ENCODE measurements at regions not wholly inside any gene's neighbourhood (a gene's known extent, or its start where the extent isn't known, plus 50 kb on each side); places are given as distances from the start of the nearest gene placed in this dataset.

- H3K27me3 ChIP-seq (ENCODE audit: insufficient read depth), result no peaks in the 10 kb centered on the region
- H3K4me2 ChIP-seq, result no peak overlapping the region
- WGBS (ENCODE audit: low lambda C conversion rate), result 29% methylated on average over 1 of the region's 1 CpG
- H3K79me2 ChIP-seq (ENCODE audit: insufficient read depth), result no peaks in the 10 kb centered on the region
- H3K4me1 ChIP-seq (ENCODE audit: control insufficient read depth in 1 of 2, insufficient read depth in 2 of 2, low read depth in 1 of 2, low read length in 1 of 2), result no peaks in the 10 kb centered on the region
- H4K20me1 ChIP-seq (ENCODE audit: insufficient read depth), result no peaks in the 10 kb centered on the region
- no peak overlapping the region for H3K9ac ChIP-seq
- no peaks in the 10 kb centered on the region for H3K9me3 ChIP-seq
- H3K9me2 ChIP-seq, result no peaks in the 10 kb centered on the region
- no peak for DNase-seq
- no peak overlapping the region for H3K27ac ChIP-seq (ENCODE audit: low read depth in 2 of 2, low read length in 1 of 2)
- POLR2A ChIA-PET, result no interaction called here
- CTCF ChIA-PET, result no interaction called here
- H3K36me3 ChIP-seq (replicated peaks in 1 of 2; ENCODE audit: control insufficient read depth in 1 of 2, insufficient read depth in 2 of 2, low read length in 1 of 2), result no peaks in the 10 kb centered on the region
- TF ChIP-seq CTCF (IDR thresholded peaks at IDR 0.05), result no peak
- no peak for TF ChIP-seq FOXM1 (IDR thresholded peaks at IDR 0.05; ENCODE audit: low read depth)
- no peak for TF ChIP-seq RXRA (IDR thresholded peaks at IDR 0.05; ENCODE audit: borderline replicate concordance, low read depth)
- TF ChIP-seq ELF1 (IDR thresholded peaks at IDR 0.05), result no peak
- no peak for TF ChIP-seq REST (IDR thresholded peaks at IDR 0.05; ENCODE audit: low read depth, low read length)
- TF ChIP-seq RAD21 (IDR thresholded peaks at IDR 0.05; ENCODE audit: low read length), result no peak
- no peak for TF ChIP-seq YY1 (IDR thresholded peaks at IDR 0.05; ENCODE audit: low read depth)
- TF ChIP-seq NRF1 (IDR thresholded peaks at IDR 0.05; ENCODE audit: low read depth, low read length), result no peak
- no peak for TF ChIP-seq TAF1 (IDR thresholded peaks at IDR 0.05; ENCODE audit: borderline replicate concordance, low read depth, low read length)
- TF ChIP-seq TEAD4 (IDR thresholded peaks at IDR 0.05; ENCODE audit: borderline replicate concordance, insufficient read depth), result no peak
- no peak for TF ChIP-seq TCF12 (IDR thresholded peaks at IDR 0.05)
- no peak for TF ChIP-seq CHD2 (IDR thresholded peaks at IDR 0.05; ENCODE audit: low read length, partially characterized antibody)
- TF ChIP-seq RCOR1 (IDR thresholded peaks at IDR 0.05; ENCODE audit: low read length), result no peak
- no peak for TF ChIP-seq JUND (IDR thresholded peaks at IDR 0.05)
- no peak for TF ChIP-seq USF1 (IDR thresholded peaks at IDR 0.05; ENCODE audit: borderline replicate concordance, low read depth)
- no peak for TF ChIP-seq POLR2AphosphoS5 (IDR thresholded peaks at IDR 0.05; ENCODE audit: low read depth, low read length)
- TF ChIP-seq IRF3 (IDR thresholded peaks at IDR 0.05; ENCODE audit: low read depth, low read length), result no peak
- no peak for TF ChIP-seq RFX5 (IDR thresholded peaks at IDR 0.05; ENCODE audit: low read length)
- TF ChIP-seq MXI1 (IDR thresholded peaks at IDR 0.05; ENCODE audit: low read depth, low read length), result no peak
- no peaks in the 10 kb centered on the region for H3F3A ChIP-seq (replicated peaks; ENCODE audit: insufficient read depth)
- no peak overlapping the region for H2AFZ ChIP-seq (ENCODE audit: low read depth)
- no peak overlapping the region for H3K4me3 ChIP-seq (ENCODE audit: low read depth in 2 of 2, low read length in 1 of 2)
These were observed 334.1 kb upstream of the RAB6C start for GRCh38 chr2:129645335-129645734.

Data from SK-N-SH (cell line).